SH-SY5Y (cell line): ENCODE measurements at regions not wholly inside any gene's neighbourhood (a gene's known extent, or its start where the extent isn't known, plus 50 kb on each side); places are given as distances from the start of the nearest gene placed in this dataset.

Experiments
- GATA2 ChIP-seq: IDR thresholded peaks from 2 replicates; pipeline ENCODE4 v1.6.1; 2011; ENCODE audit warnings: mild to moderate bottlenecking, low read depth, low read length
- GATA3 ChIP-seq: IDR thresholded peaks from 2 replicates; pipeline ENCODE4 v1.6.1; 2011; ENCODE audit warnings: low read depth, mild to moderate bottlenecking, low read length, moderate library complexity

DNA sequence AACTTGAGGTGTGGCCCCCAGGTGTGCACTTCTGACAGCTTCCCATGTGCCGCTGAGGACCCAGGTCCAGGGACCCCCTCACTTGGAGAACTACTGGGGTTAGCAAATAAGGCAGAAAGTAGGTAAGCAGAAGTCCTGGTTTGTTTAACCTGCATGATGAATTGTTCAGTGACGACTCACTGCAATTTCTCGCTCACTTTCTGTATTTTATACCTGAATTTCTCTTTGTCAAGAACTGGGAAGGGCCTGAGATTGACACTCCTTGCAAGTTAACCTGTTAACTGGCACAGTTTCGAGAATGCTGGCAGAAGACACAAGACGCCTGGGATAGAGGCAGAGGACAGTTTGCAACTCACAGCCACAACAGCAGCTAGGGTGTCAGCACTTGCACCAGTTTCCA lies 164.5 kb upstream of the NCK2 start:
- TF ChIP-seq GATA2 (no peak), GATA3 (no peak)
